ENCODE measurements at regions not wholly inside any gene's neighbourhood (a gene's known extent, or its start where the extent isn't known, plus 50 kb on each side); places are given as distances from the start of the nearest gene placed in this dataset.

- no peak for DNase-seq
- in situ Hi-C loops (cut with HindIII; ENCODE audit: low pct_ligation_motif_present, low pct_unique_long_range_greater_than_20kb, low sequenced_read_pairs) = no loop called here
Observed at GRCh38 chr1:194167956-194168640, 981.7 kb upstream of the B3GALT2 start.

- no peak for DNase-seq
- in situ Hi-C loops (cut with HindIII; ENCODE audit: low pct_ligation_motif_present, low pct_unique_long_range_greater_than_20kb, low sequenced_read_pairs) = no loop called here
Observed at GRCh38 chr1:194164755-194165154, 978.3 kb upstream of the B3GALT2 start.

DNA sequence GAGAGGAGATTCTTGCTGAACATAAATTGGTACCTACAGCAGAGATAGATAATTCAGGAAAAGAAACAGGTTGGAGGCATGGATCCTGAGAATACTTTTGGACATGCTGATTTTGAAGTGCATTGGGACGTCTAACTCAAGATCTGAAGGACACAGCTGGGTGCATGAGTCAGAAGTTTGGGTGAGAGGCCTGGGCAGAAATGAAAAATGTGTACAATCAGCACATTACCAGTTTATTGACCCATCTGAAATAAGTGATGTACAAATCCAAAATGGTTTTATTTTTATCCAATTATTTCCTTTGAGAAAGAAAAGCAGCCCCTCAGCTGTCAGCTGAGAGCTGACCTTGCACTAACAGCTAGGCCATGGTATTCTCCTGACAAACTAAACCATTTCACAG lies 975.2 kb upstream of the B3GALT2 start:
- in situ Hi-C loops (cut with HindIII; ENCODE audit: low pct_ligation_motif_present, low pct_unique_long_range_greater_than_20kb, low sequenced_read_pairs) = no loop called here
- no peak for DNase-seq

DNA sequence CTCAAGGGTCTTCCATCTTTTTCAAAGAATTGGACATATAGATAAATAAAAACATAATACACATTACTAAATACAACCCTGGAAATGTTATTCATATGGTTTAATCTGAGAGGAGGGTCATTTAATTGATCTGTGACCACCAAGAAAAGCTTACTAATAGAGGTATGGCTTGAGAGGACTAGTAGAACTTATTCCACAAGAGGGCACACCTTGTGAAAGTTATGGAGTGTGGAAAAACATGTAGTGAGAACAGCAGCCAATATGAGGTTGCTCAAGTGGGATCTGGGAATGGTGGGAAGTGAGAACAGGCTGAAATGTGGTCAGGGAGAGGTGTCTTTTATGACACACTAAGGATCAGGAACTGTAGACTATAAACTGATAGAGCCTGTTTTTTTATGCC lies 973.5 kb upstream of the B3GALT2 start:
- in situ Hi-C loops (cut with HindIII; ENCODE audit: low pct_ligation_motif_present, low pct_unique_long_range_greater_than_20kb, low sequenced_read_pairs) = no loop called here
- DNase-seq = peak; percentile 20

- DNase-seq = no peak
- in situ Hi-C loops (cut with HindIII; ENCODE audit: low pct_ligation_motif_present, low pct_unique_long_range_greater_than_20kb, low sequenced_read_pairs) = no loop called here
Observed at GRCh38 chr1:194155962-194156361, 969.5 kb upstream of the B3GALT2 start.

DNA sequence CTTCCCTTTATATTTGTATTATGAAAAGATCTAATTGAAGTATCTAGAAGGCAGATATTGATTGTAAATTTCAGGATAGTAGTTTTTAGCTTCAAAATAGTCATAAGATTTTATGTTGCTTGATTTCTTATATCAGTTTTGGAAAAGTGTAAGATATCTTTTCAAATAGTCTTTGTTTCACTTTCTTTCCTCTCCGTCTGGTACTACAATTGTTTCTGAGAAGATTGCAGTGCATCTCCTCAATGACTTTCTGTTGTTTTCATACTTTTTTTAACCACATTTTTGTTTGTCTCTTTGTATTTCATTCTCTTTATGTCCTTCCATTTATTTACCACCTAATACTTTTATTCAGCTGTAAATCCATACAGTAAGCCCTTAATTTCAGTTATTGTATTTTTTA lies 964.6 kb upstream of the B3GALT2 start:
- no peak for DNase-seq
- in situ Hi-C loops (cut with HindIII; ENCODE audit: low pct_ligation_motif_present, low pct_unique_long_range_greater_than_20kb, low sequenced_read_pairs) = no loop called here

GRCh38 chr1:194150242-194150641 lies 963.8 kb upstream of the B3GALT2 start:
- in situ Hi-C loops (cut with HindIII; ENCODE audit: low pct_ligation_motif_present, low pct_unique_long_range_greater_than_20kb, low sequenced_read_pairs) = no loop called here
- DNase-seq = no peak

- no peak for DNase-seq
- in situ Hi-C loops (cut with HindIII; ENCODE audit: low pct_ligation_motif_present, low pct_unique_long_range_greater_than_20kb, low sequenced_read_pairs) = no loop called here
Observed at GRCh38 chr1:194133152-194133551, 946.7 kb upstream of the B3GALT2 start.

DNA sequence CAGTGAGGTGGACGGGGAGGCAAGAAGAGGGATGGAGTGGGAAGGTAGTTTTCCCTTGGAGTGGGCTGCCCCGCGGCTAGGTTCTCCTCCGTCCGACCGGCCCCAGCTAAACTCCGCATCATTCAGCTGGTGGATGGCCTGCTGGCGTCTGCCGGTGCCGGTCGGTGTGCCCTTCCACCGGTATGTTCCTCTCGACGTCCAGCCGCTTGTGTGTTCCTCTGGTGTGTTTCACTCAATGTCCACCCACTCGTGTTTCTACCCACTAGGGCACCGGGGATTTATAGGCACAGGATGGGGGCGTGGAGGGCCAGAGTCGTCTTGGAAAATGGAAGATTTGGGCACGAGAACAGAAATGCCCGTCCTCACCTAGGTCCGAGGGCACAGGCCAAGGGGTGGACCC lies 931.7 kb upstream of the B3GALT2 start:
- in situ Hi-C loops (cut with HindIII; ENCODE audit: low pct_ligation_motif_present, low pct_unique_long_range_greater_than_20kb, low sequenced_read_pairs) = no loop called here

DNA sequence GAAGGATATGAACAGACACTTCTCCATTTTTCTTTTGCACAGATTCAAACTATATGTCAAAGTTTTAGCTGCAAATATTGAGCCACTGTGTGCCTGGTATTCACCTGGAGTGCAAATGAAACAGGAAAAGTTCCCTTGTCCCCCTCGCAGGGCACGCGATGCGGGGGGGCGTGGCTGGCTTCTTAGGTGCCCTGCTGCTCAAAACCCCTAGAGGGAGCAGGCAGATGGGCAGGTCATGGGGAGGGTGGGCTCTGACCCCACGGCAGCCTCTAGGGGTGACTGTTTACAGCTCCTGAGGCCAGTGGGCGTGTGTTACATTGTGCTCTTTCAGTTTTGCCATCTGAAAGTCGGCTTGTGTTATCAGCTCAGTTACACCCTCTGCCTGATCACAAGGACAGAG lies 931.2 kb upstream of the B3GALT2 start:
- DNase-seq = no peak
- in situ Hi-C loops (cut with HindIII; ENCODE audit: low pct_ligation_motif_present, low pct_unique_long_range_greater_than_20kb, low sequenced_read_pairs) = no loop called here

More for the DNA sequence above, 931.7 kb upstream of the B3GALT2 start:
- DNase-seq = no peak

- in situ Hi-C loops (cut with HindIII; ENCODE audit: low pct_ligation_motif_present, low pct_unique_long_range_greater_than_20kb, low sequenced_read_pairs) = no loop called here
Observed at GRCh38 chr1:194114288-194114687, 927.9 kb upstream of the B3GALT2 start.

GRCh38 chr1:194105381-194105780 lies 919.0 kb upstream of the B3GALT2 start:
- in situ Hi-C loops (cut with HindIII; ENCODE audit: low pct_ligation_motif_present, low pct_unique_long_range_greater_than_20kb, low sequenced_read_pairs) = no loop called here
- DNase-seq = no peak

More at GRCh38 chr1:194114288-194114687, 927.9 kb upstream of the B3GALT2 start:
- no peak for DNase-seq

DNA sequence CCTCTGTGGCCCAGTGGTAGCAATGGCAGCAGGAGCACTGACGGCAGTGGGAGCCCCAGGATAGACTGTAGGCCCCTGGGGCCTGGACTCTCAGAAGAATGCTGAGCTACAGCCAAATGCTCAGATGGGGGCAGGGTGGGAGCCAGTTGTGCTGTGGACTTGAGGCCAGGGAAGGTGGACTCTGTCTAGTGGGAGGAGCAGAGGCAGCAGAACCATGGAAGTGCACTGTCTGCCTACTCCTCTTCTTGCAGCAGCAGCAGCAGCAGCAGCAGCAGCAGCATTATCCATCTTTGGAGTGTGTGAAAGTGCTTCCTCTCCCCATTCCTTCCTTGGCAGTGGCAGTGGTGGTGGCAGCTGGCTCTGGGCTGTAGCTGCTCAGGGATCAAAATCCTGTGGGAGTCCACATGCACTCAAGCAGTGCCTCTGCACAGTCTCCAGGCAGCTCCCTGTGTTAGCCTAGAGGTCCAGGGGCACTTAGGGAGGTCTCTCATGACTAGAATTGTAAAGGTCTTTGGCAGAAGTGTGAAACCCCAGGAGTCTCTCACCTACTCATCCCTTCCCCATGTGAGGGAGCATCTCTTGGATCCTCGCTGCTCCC lies 917.9 kb upstream of the B3GALT2 start:
- DNase-seq = no peak
- in situ Hi-C loops (cut with HindIII; ENCODE audit: low pct_ligation_motif_present, low pct_unique_long_range_greater_than_20kb, low sequenced_read_pairs) = no loop called here

- in situ Hi-C loops (cut with HindIII; ENCODE audit: low pct_ligation_motif_present, low pct_unique_long_range_greater_than_20kb, low sequenced_read_pairs) = no loop called here
- no peak for DNase-seq
Observed at GRCh38 chr1:194103516-194104246, 917.3 kb upstream of the B3GALT2 start.

DNA sequence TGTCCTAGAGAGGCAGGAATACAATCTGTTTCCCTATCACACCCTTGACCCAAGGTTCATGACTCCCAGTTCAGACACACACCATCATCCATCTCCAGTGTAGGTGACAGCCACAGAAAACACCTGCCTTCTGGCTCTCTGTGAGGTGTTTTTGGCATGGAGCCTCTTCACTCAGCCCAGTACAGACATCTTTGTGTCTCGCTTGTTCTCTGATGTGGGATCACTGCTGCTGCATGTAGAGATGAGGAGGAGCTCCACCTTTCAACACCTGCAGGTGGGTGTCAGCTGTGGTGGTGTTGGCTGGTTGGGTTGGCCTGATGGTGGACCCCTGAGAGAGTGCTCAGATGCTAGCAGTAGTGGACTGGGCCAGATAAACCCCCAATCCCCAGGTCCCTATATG lies 916.7 kb upstream of the B3GALT2 start:
- in situ Hi-C loops (cut with HindIII; ENCODE audit: low pct_ligation_motif_present, low pct_unique_long_range_greater_than_20kb, low sequenced_read_pairs) = no loop called here
- DNase-seq = no peak

DNA sequence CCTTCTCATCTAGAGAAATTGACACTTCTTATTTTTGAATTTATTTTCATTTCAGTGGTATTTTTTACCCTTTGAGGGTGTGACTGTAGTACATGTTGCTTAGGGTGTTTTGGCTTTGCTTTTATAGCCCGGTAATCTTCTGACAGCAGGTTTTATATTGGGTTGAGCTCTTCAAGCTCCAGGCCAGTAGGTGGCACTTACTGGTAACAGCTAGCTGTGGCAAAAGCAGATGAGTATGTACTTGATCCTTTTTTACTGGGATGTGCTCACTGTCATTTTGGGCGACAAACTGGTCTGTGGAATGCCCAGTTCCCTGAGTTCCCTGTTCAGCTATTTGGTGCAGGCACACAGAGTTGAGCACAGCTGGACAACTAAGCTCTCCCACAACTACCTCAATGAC lies 916.2 kb upstream of the B3GALT2 start:
- in situ Hi-C loops (cut with HindIII; ENCODE audit: low pct_ligation_motif_present, low pct_unique_long_range_greater_than_20kb, low sequenced_read_pairs) = no loop called here
- no peak for DNase-seq

DNA sequence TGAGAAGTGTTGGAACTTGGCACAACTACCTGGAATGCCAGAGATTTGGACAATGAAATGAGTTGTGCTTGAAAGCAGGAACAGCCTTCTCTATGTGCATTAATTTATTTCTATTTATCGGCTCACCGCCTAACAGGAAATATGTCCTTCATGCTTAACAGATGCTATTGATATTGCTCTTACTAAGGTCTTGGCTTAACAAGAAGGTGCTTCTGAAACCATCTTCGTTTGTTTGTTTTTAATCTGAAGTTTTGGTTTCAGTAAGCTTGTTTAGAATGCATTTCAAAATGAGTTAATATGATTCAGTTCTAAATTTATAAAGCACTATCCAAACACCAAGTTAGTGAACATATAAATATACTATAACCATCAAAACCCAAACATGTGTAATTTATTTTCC lies 898.3 kb upstream of the B3GALT2 start:
- in situ Hi-C loops (cut with HindIII; ENCODE audit: low pct_ligation_motif_present, low pct_unique_long_range_greater_than_20kb, low sequenced_read_pairs) = no loop called here
- no peak for DNase-seq

DNA sequence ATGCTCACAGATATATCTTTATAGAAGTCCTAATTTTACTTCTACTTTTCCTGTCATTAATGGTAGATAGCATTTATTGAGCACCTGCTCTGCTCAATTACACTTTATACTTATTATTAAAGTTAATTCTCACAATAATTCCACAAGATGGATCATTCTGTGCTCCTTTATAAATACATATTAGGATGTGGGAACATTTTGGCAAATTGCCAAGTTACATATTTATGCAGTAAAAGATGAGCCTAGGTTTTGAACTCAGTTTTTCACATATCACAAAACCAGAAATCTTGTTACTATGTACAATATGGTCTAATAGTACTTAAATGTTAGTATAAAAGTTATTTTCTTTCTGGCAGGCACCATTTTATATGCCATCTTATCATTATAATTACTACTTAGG lies 895.0 kb upstream of the B3GALT2 start:
- in situ Hi-C loops (cut with HindIII; ENCODE audit: low pct_ligation_motif_present, low pct_unique_long_range_greater_than_20kb, low sequenced_read_pairs) = no loop called here
- DNase-seq = no peak

- in situ Hi-C loops (cut with HindIII; ENCODE audit: low pct_ligation_motif_present, low pct_unique_long_range_greater_than_20kb, low sequenced_read_pairs) = no loop called here
- no peak for DNase-seq
Observed at GRCh38 chr1:194080826-194081225, 894.4 kb upstream of the B3GALT2 start.

- DNase-seq = no peak
- in situ Hi-C loops (cut with HindIII; ENCODE audit: low pct_ligation_motif_present, low pct_unique_long_range_greater_than_20kb, low sequenced_read_pairs) = no loop called here
Observed at GRCh38 chr1:194078765-194079164, 892.4 kb upstream of the B3GALT2 start.
